Muscle of arm (tissue), 1 donor: ENCODE measurements at regions not wholly inside any gene's neighbourhood (a gene's known extent, or its start where the extent isn't known, plus 50 kb on each side); places are given as distances from the start of the nearest gene placed in this dataset.

Experiments
- DNase-seq: peaks from one replicate; pipeline ENCODE4 v3.0.0-alpha.2; 2013

- DNase-seq, result peak; percentile 67
Measured at GRCh38 chrX:2608638-2609430, 82.3 kb upstream of the CD99 start.

- no peak for DNase-seq
Measured at GRCh38 chrX:2607113-2607512, 84.0 kb upstream of the CD99 start.

GRCh38 chrX:2600564-2600963 lies 90.5 kb upstream of the CD99 start:
- no peak for DNase-seq

GRCh38 chrX:2596555-2597255 lies 94.4 kb upstream of the CD99 start:
- DNase-seq, result no peak

- DNase-seq, result no peak
Measured at GRCh38 chrX:2596045-2596444, 95.0 kb upstream of the CD99 start.

GRCh38 chrX:2595258-2595657 lies 94.5 kb upstream of the DHRSX start:
- no peak for DNase-seq

- no peak for DNase-seq
Measured at GRCh38 chrX:2594491-2594890, 93.7 kb upstream of the DHRSX start.

- no peak for DNase-seq
Measured at GRCh38 chrX:2592279-2592678, 91.5 kb upstream of the DHRSX start.

- no peak for DNase-seq
Measured at GRCh38 chrX:2589186-2590020, 88.6 kb upstream of the DHRSX start.

- no peak for DNase-seq
Measured at GRCh38 chrX:2588049-2588448, 87.3 kb upstream of the DHRSX start.

GRCh38 chrX:2587146-2587545 lies 86.4 kb upstream of the DHRSX start:
- no peak for DNase-seq

GRCh38 chrX:2585158-2585470 lies 84.3 kb upstream of the DHRSX start:
- DNase-seq, result no peak

GRCh38 chrX:2584251-2585157 lies 83.7 kb upstream of the DHRSX start:
- DNase-seq, result no peak

- no peak for DNase-seq
Measured at GRCh38 chrX:2583194-2584162, 82.7 kb upstream of the DHRSX start.

- DNase-seq, result no peak
Measured at GRCh38 chrX:2582667-2583066, 81.9 kb upstream of the DHRSX start.

GRCh38 chrX:2581296-2581695 lies 80.5 kb upstream of the DHRSX start:
- no peak for DNase-seq

- DNase-seq, result no peak
Measured at GRCh38 chrX:2578864-2579263, 78.1 kb upstream of the DHRSX start.

- DNase-seq, result peak; percentile 59
Measured at GRCh38 chrX:2577844-2578466, 77.2 kb upstream of the DHRSX start.

- no peak for DNase-seq
Measured at GRCh38 chrX:2576793-2577192, 76.0 kb upstream of the DHRSX start.

- no peak for DNase-seq
Measured at GRCh38 chrX:2574271-2574670, 73.5 kb upstream of the DHRSX start.
